ENCODE measurements at regions not wholly inside any gene's neighbourhood (a gene's known extent, or its start where the extent isn't known, plus 50 kb on each side); places are given as distances from the start of the nearest gene placed in this dataset.

DNA sequence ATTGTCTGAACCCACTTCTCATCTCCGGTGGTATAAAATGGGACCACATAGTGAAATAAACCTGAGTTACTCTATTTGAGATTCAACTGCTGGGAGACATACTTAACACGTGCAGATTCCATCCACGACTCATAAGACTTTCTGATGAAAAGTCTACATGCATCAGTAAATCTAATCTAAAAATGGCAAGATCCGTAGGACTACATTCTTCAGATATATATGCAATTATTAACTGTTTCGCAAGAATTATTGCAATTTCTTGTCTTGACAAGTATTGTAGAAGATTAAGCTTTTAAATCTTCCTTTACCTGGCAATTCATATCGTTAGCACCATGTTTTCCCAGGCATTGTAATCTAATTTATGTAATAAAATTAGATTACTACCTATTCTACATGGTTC, 718.7 kb upstream of the CBLB start:
- H3K9ac ChIP-seq (ENCODE audit: insufficient read depth in 1 of 2, low read length in 2 of 2) = no peak overlapping the region
- 91 to 93% methylated on average over 6 of the region's 6 CpGs for WGBS, 2 donors

DNA sequence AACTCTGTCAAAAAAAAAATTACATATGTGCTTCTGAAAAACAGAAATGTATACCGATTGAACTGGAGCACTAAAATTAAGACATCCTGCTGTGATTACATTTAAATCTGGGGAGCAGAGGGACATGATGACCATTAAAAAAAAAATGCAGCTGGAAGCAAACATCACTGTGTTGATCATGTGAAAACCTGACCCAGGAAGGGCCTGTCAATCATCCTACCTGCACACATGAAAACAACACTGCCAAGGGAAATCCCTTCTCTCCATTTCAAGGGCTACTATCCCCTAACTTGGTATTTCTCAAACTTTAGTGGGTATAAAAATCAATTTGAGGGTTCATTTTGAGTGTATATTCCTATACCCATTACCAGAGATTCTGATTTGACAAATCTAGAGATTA, 719.9 kb upstream of the CBLB start:
- Histone ChIP-seq H3K4me3 (no peak overlapping the region), H3K9me3 (ENCODE audit: control insufficient read depth in 4 of 4, insufficient read depth in 3 of 4, low read length in 3 of 4) (no peaks in the 10 kb centered on the region), H3K4me1 (ENCODE audit: control insufficient read depth in 5 of 5, insufficient read depth in 5 of 5, low read length in 5 of 5) (peaks cover 0 to 20% (median 0%) of the 10 kb centered on the region in 5 donors), H3K27ac (ENCODE audit: low read depth in 1 of 2, low read length in 1 of 2) (no peak overlapping the region), H3K36me3 (ENCODE audit: control insufficient read depth in 4 of 4, insufficient read depth in 4 of 4, low read length in 4 of 4) (no peaks in the 10 kb centered on the region), H3K27me3 (ENCODE audit: control insufficient read depth in 3 of 3, insufficient read depth in 3 of 3, low read length in 2 of 3) (no peaks in the 10 kb centered on the region), H3K9ac (ENCODE audit: insufficient read depth in 1 of 2, low read length in 2 of 2) (no peak overlapping the region)
- ATAC-seq (ENCODE audit: insufficient read depth, low FRiP score) (no peak), DNase-seq (no peak)
- 90 to 94% methylated on average over 1 of the region's 1 CpG for WGBS, 2 donors
- TF ChIP-seq, protein P1, sequence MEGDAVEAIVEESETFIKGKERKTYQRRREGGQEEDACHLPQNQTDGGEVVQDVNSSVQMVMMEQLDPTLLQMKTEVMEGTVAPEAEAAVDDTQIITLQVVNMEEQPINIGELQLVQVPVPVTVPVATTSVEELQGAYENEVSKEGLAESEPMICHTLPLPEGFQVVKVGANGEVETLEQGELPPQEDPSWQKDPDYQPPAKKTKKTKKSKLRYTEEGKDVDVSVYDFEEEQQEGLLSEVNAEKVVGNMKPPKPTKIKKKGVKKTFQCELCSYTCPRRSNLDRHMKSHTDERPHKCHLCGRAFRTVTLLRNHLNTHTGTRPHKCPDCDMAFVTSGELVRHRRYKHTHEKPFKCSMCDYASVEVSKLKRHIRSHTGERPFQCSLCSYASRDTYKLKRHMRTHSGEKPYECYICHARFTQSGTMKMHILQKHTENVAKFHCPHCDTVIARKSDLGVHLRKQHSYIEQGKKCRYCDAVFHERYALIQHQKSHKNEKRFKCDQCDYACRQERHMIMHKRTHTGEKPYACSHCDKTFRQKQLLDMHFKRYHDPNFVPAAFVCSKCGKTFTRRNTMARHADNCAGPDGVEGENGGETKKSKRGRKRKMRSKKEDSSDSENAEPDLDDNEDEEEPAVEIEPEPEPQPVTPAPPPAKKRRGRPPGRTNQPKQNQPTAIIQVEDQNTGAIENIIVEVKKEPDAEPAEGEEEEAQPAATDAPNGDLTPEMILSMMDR (IDR thresholded peaks at IDR 0.05; ENCODE audit: control extremely low read depth, extremely low read depth) = no peak

More for the DNA sequence above, 718.7 kb upstream of the CBLB start:
- Histone ChIP-seq H3K4me1 (ENCODE audit: control insufficient read depth in 5 of 5, insufficient read depth in 5 of 5, low read length in 5 of 5) (peaks cover 0 to 20% (median 0%) of the 10 kb centered on the region in 5 donors), H3K4me3 (no peak overlapping the region), H3K9me3 (ENCODE audit: control insufficient read depth in 4 of 4, insufficient read depth in 3 of 4, low read length in 3 of 4) (no peaks in the 10 kb centered on the region), H3K36me3 (ENCODE audit: control insufficient read depth in 4 of 4, insufficient read depth in 4 of 4, low read length in 4 of 4) (no peaks in the 10 kb centered on the region), H3K27ac (ENCODE audit: low read depth in 1 of 2, low read length in 1 of 2) (no peak overlapping the region), H3K27me3 (ENCODE audit: control insufficient read depth in 3 of 3, insufficient read depth in 3 of 3, low read length in 2 of 3) (no peaks in the 10 kb centered on the region)
- ATAC-seq (ENCODE audit: insufficient read depth, low FRiP score) = no peak
- TF ChIP-seq, protein P1 (IDR thresholded peaks at IDR 0.05; ENCODE audit: control extremely low read depth, extremely low read depth) = no peak
- no peak for DNase-seq

DNA sequence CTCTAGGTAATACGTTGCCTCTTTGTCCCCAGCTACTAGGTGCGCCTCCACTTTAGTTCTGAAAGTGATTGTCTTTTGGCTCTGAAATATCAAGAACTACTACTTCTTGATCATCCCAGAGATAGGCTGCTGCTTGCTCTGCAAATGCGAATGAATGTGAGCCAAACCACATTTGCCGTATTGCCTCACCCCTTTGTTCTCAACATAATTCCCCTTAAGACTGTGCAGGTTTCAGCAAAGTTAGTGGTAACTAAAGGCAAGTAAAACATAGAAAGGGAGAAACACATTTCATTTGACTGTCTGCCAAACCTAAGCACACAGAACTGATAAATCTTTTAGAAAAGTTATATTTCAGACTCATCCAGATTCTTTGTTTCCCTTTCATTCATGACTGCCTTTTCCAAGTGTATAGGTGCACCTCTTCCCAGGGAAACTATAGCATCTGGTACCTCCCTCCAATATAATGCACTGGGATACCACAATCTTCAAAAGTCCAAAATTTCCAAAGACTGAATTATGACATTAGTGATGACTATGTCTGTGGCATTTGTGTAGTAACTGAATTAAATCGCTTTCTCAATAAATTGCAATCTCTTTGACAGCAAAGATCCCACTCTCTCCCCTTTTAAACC, 720.6 kb upstream of the CBLB start:
- TF ChIP-seq, protein P1 (IDR thresholded peaks at IDR 0.05; ENCODE audit: control extremely low read depth, extremely low read depth) = no peak
- Histone ChIP-seq H3K36me3 (ENCODE audit: control insufficient read depth in 4 of 4, insufficient read depth in 4 of 4, low read length in 4 of 4) (no peaks in the 10 kb centered on the region), H3K4me1 (ENCODE audit: control insufficient read depth in 5 of 5, insufficient read depth in 5 of 5, low read length in 5 of 5) (peaks cover 0 to 20% (median 0%) of the 10 kb centered on the region in 5 donors), H3K9me3 (ENCODE audit: control insufficient read depth in 4 of 4, insufficient read depth in 3 of 4, low read length in 3 of 4) (no peaks in the 10 kb centered on the region), H3K27ac (ENCODE audit: low read depth in 1 of 2, low read length in 1 of 2) (no peak overlapping the region), H3K27me3 (ENCODE audit: control insufficient read depth in 3 of 3, insufficient read depth in 3 of 3, low read length in 2 of 3) (no peaks in the 10 kb centered on the region), H3K4me3 (no peak overlapping the region), H3K9ac (ENCODE audit: insufficient read depth in 1 of 2, low read length in 2 of 2) (no peak overlapping the region)
- no peak for ATAC-seq (ENCODE audit: insufficient read depth, low FRiP score)
- 90 to 94% methylated on average over 5 of the region's 5 CpGs for WGBS, 2 donors
- DNase-seq = peak in 1 of 3 donors; percentile 27

- H3K27me3 ChIP-seq (ENCODE audit: control insufficient read depth in 3 of 3, insufficient read depth in 3 of 3, low read length in 2 of 3) = no peaks in the 10 kb centered on the region
- no peak overlapping the region for H3K4me3 ChIP-seq
- TF ChIP-seq, protein P1 (IDR thresholded peaks at IDR 0.05; ENCODE audit: control extremely low read depth, extremely low read depth) = no peak
- no peaks in the 10 kb centered on the region for H3K36me3 ChIP-seq (ENCODE audit: control insufficient read depth in 4 of 4, insufficient read depth in 4 of 4, low read length in 4 of 4)
- ATAC-seq (ENCODE audit: insufficient read depth, low FRiP score) = no peak
- 44 to 74% methylated on average over 1 of the region's 1 CpG for WGBS, 2 donors
- H3K4me1 ChIP-seq (ENCODE audit: control insufficient read depth in 5 of 5, insufficient read depth in 5 of 5, low read length in 5 of 5) = peaks cover 0 to 20% (median 0%) of the 10 kb centered on the region in 5 donors
- H3K9me3 ChIP-seq (ENCODE audit: control insufficient read depth in 4 of 4, insufficient read depth in 3 of 4, low read length in 3 of 4) = no peaks in the 10 kb centered on the region
- DNase-seq = peak in 2 of 3 donors; percentile 45 to 66
- H3K27ac ChIP-seq (ENCODE audit: low read depth in 1 of 2, low read length in 1 of 2) = no peak overlapping the region
- H3K9ac ChIP-seq (ENCODE audit: insufficient read depth in 1 of 2, low read length in 2 of 2) = no peak overlapping the region
Measured at GRCh38 chr3:106590216-106590615, 721.4 kb upstream of the CBLB start.
